HG03097 (cell line): ENCODE measurements at regions not wholly inside any gene's neighbourhood (a gene's known extent, or its start where the extent isn't known, plus 50 kb on each side); places are given as distances from the start of the nearest gene placed in this dataset.

Source experiments
- ATAC-seq: cut with Tn5 transposase; IDR thresholded peaks from one replicate; pipeline ENCODE4 v1.9.1; 2021; ENCODE audit not compliant: unreplicated experiment, low FRiP score

GRCh38 chr21:28442085-28442484 lies 550.6 kb downstream of the LTN1 start:
- no peak for ATAC-seq

GRCh38 chr21:28439788-28440187 lies 552.9 kb downstream of the LTN1 start:
- no peak for ATAC-seq

- no peak for ATAC-seq
Measured at GRCh38 chr21:28439251-28439650, 553.4 kb downstream of the LTN1 start.

- ATAC-seq = no peak
Measured at GRCh38 chr21:28437061-28437460, 555.6 kb downstream of the LTN1 start.

GRCh38 chr21:28436286-28436932 lies 556.3 kb downstream of the LTN1 start:
- ATAC-seq = no peak

GRCh38 chr21:28431527-28432200 lies 561.0 kb downstream of the LTN1 start:
- ATAC-seq = no peak

GRCh38 chr21:28431022-28431421 lies 561.7 kb downstream of the LTN1 start:
- no peak for ATAC-seq

- no peak for ATAC-seq
Measured at GRCh38 chr21:28429161-28429560, 563.5 kb downstream of the LTN1 start.

GRCh38 chr21:28427394-28428022 lies 565.2 kb downstream of the LTN1 start:
- no peak for ATAC-seq

GRCh38 chr21:28426545-28426944 lies 566.1 kb downstream of the LTN1 start:
- ATAC-seq = no peak

GRCh38 chr21:28423521-28424190 lies 569.0 kb downstream of the LTN1 start:
- ATAC-seq = no peak

- ATAC-seq = no peak
Measured at GRCh38 chr21:28421716-28422524, 570.8 kb downstream of the LTN1 start.

GRCh38 chr21:28419811-28420210 lies 572.9 kb downstream of the LTN1 start:
- no peak for ATAC-seq

- no peak for ATAC-seq
Measured at GRCh38 chr21:28418726-28419514, 573.8 kb downstream of the LTN1 start.

- no peak for ATAC-seq
Measured at GRCh38 chr21:28410256-28410655, 582.4 kb downstream of the LTN1 start.

- no peak for ATAC-seq
Measured at GRCh38 chr21:28402616-28402989, 590.1 kb downstream of the LTN1 start.

- no peak for ATAC-seq
Measured at GRCh38 chr21:28397040-28397439, 595.6 kb downstream of the LTN1 start.

- ATAC-seq = no peak
Measured at GRCh38 chr21:28396421-28396820, 596.3 kb downstream of the LTN1 start.

- ATAC-seq = no peak
Measured at GRCh38 chr21:28393279-28393678, 599.4 kb downstream of the LTN1 start.
